ENCODE measurements at regions not wholly inside any gene's neighbourhood (a gene's known extent, or its start where the extent isn't known, plus 50 kb on each side); places are given as distances from the start of the nearest gene placed in this dataset.
"Not testable (repeated sequence)": the region's sequence is repeated elsewhere in the genome, so short reads cannot be mapped to it uniquely, and the experiment has no call there.

- H3K27ac ChIP-seq (ENCODE audit: low read depth, low read length), result no peak overlapping the region
- no peak for DNase-seq (ENCODE audit: low read depth, low spot score)
- TF ChIP-seq CTCF (IDR thresholded peaks at IDR 0.05; ENCODE audit: low read depth, low read length), result no peak
- ChIA-PET POLR2A (no interaction called here), CTCF (no interaction called here)
- H3K9me3 ChIP-seq (ENCODE audit: control insufficient read depth, insufficient read depth, low read length), result peaks cover 19% of the 10 kb centered on the region
- no peak overlapping the region for H3K4me3 ChIP-seq (ENCODE audit: low read depth, low read length)
- no peaks in the 10 kb centered on the region for H3K27me3 ChIP-seq (ENCODE audit: control insufficient read depth, insufficient read depth, low read length)
Observed at GRCh38 chr17:31623990-31624389, 232.5 kb downstream of the RAB11FIP4 start.

- H3K27me3 ChIP-seq (ENCODE audit: control insufficient read depth, insufficient read depth, low read length), result no peaks in the 10 kb centered on the region
- H3K9me3 ChIP-seq (ENCODE audit: control insufficient read depth, insufficient read depth, low read length), result peaks cover 19% of the 10 kb centered on the region
- no peak for TF ChIP-seq CTCF (IDR thresholded peaks at IDR 0.05; ENCODE audit: low read depth, low read length)
- no peak for DNase-seq (ENCODE audit: low read depth, low spot score)
- no peak overlapping the region for H3K27ac ChIP-seq (ENCODE audit: low read depth, low read length)
- ChIA-PET CTCF (no interaction called here), POLR2A (no interaction called here)
- H3K4me3 ChIP-seq (ENCODE audit: low read depth, low read length), result no peak overlapping the region
Observed at GRCh38 chr17:31622500-31622899, 231.0 kb downstream of the RAB11FIP4 start.

- POLR2A ChIA-PET, result no interaction called here
- H3K4me3 ChIP-seq (ENCODE audit: low read depth, low read length), result no peak overlapping the region
- TF ChIP-seq CTCF (IDR thresholded peaks at IDR 0.05; ENCODE audit: low read depth, low read length), result no peak
- CTCF ChIA-PET, result interaction anchor here (0.7 kb wide), 1 partner anchor 49 kb away, joined by 3 read pairs; no protein-coding TSS in a partner anchor
- H3K27ac ChIP-seq (ENCODE audit: low read depth, low read length), result no peak overlapping the region
- no peaks in the 10 kb centered on the region for H3K27me3 ChIP-seq (ENCODE audit: control insufficient read depth, insufficient read depth, low read length)
- no peak for DNase-seq (ENCODE audit: low read depth, low spot score)
- peaks cover 19% of the 10 kb centered on the region for H3K9me3 ChIP-seq (ENCODE audit: control insufficient read depth, insufficient read depth, low read length)
Observed at GRCh38 chr17:31621566-31621965, 230.1 kb downstream of the RAB11FIP4 start.

- DNase-seq (ENCODE audit: low read depth, low spot score); H3K27me3 ChIP-seq (ENCODE audit: control insufficient read depth, insufficient read depth, low read length); H3K27ac ChIP-seq (ENCODE audit: low read depth, low read length); H3K4me3 ChIP-seq (ENCODE audit: low read depth, low read length); POLR2A ChIA-PET; CTCF ChIA-PET; H3K9me3 ChIP-seq (ENCODE audit: control insufficient read depth, insufficient read depth, low read length): not testable (repeated sequence)
Observed at GRCh38 chr17:31611053-31611452, 219.6 kb downstream of the RAB11FIP4 start.

- ChIA-PET POLR2A (interaction anchor here (0.7 kb wide), 1 partner anchor 14 kb away, joined by 5 read pairs; no protein-coding TSS in a partner anchor), CTCF (no interaction called here)
- Histone ChIP-seq H3K4me3 (ENCODE audit: low read depth, low read length) (no peak overlapping the region), H3K27me3 (ENCODE audit: control insufficient read depth, insufficient read depth, low read length) (no peaks in the 10 kb centered on the region), H3K27ac (ENCODE audit: low read depth, low read length) (no peak overlapping the region), H3K9me3 (ENCODE audit: control insufficient read depth, insufficient read depth, low read length) (no peaks in the 10 kb centered on the region)
- no peak for TF ChIP-seq CTCF (IDR thresholded peaks at IDR 0.05; ENCODE audit: low read depth, low read length)
- DNase-seq (ENCODE audit: low read depth, low spot score), result no peak
Observed at GRCh38 chr17:31609996-31610910, 218.8 kb downstream of the RAB11FIP4 start.

All from AG04450 (cell line).